DND-41 (cell line): ENCODE measurements at regions not wholly inside any gene's neighbourhood (a gene's known extent, or its start where the extent isn't known, plus 50 kb on each side); places are given as distances from the start of the nearest gene placed in this dataset.

Experiments
- CTCF ChIP-seq: IDR thresholded peaks from 2 replicates; pipeline ENCODE4 v1.5.1; 2012; ENCODE audit warnings: borderline replicate concordance, low read length, moderate library complexity, mild to moderate bottlenecking; ENCODE audit not compliant: poor library complexity, severe bottlenecking; ENCODE audit errors: extremely low read depth
- EZH2 ChIP-seq: IDR thresholded peaks from 3 replicates; pipeline ENCODE4 v1.6.1; 2012; ENCODE audit warnings: borderline replicate concordance, low read depth, mild to moderate bottlenecking, moderate library complexity, low read length, inconsistent platforms; ENCODE audit not compliant: severe bottlenecking

DNA sequence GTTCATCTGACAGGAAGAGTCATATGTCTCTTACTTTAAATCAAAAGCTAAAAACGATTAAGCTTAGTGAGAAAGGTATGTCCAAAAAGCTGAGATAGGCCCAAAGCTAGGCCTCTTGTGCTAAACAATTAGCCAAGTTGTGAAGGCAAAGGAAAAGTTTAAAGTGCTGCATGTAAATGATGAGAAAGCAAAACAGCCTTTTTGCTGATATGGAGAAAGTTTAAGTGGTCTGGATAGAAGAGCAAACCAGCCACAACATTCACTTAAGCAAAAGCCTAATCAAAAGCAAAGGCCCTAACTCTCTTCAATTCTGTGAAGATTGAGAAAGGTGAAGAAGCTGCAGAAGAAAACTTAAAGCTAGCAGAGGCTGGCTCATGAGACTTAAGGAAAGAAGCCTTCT is 511.3 kb upstream of the FAM98A start:
- TF ChIP-seq CTCF (no peak), EZH2 (no peak)
